Chondrocyte (in vitro differentiated cells): ENCODE measurements at regions not wholly inside any gene's neighbourhood (a gene's known extent, or its start where the extent isn't known, plus 50 kb on each side); places are given as distances from the start of the nearest gene placed in this dataset.
"Not testable (repeated sequence)": the region's sequence is repeated elsewhere in the genome, so short reads cannot be mapped to it uniquely, and the experiment has no call there.

ENCODE experiments used
- DNase-seq: peaks from one replicate; pipeline ENCODE4 v3.0.0; 2021; ENCODE audit warnings: mixed read lengths, low spot score
- H3K27ac Mint-ChIP-seq: one replicate; pipeline ENCODE4 v1.8.0; 2021; ENCODE audit warnings: mild to moderate bottlenecking, moderate library complexity, mixed read lengths; ENCODE audit not compliant: unreplicated experiment
- H3K27me3 Mint-ChIP-seq: 2 replicates; pipeline ENCODE4 v1.8.0; 2021; ENCODE audit warnings: low read depth, mixed read lengths
- H3K36me3 Mint-ChIP-seq: 2 replicates; pipeline ENCODE4 v1.8.0; 2021; ENCODE audit warnings: low read depth, mixed read lengths
- H3K4me1 Mint-ChIP-seq: 2 replicates; pipeline ENCODE4 v1.8.0; 2021; ENCODE audit warnings: low read depth, mild to moderate bottlenecking, mixed read lengths
- H3K4me3 Mint-ChIP-seq: one replicate; pipeline ENCODE4 v1.8.0; 2021; ENCODE audit warnings: mild to moderate bottlenecking, moderate library complexity, mixed read lengths; ENCODE audit not compliant: unreplicated experiment
- H3K9me3 Mint-ChIP-seq: 2 replicates; pipeline ENCODE4 v1.8.0; 2021; ENCODE audit warnings: low read depth, mixed read lengths
- CTCF ChIP-seq: fragments of 200-600 bp; sonication (generic); IDR thresholded peaks from 2 replicates; pipeline ENCODE4 v1.5.0; 2021; ENCODE audit warnings: antibody characterized with exemption, mild to moderate bottlenecking, moderate library complexity

- peaks cover 17% of the 10 kb centered on the region for H3K4me1 Mint-ChIP-seq
- no peaks in the 10 kb centered on the region for H3K36me3 Mint-ChIP-seq
- no peak overlapping the region for H3K4me3 Mint-ChIP-seq
- no peak for DNase-seq
- peaks cover 4% of the 10 kb centered on the region for H3K27me3 Mint-ChIP-seq
- peaks cover 7% of the 10 kb centered on the region for H3K9me3 Mint-ChIP-seq
- no peak overlapping the region for H3K27ac Mint-ChIP-seq
- TF ChIP-seq CTCF, result no peak
Observed at GRCh38 chr7:19914866-19915265, 141.4 kb upstream of the TMEM196 start.

GRCh38 chr7:19900118-19900517 lies 126.7 kb upstream of the TMEM196 start:
- Mint-ChIP-seq H3K4me1 (peaks cover 5% of the 10 kb centered on the region), H3K9me3 (peaks cover 18% of the 10 kb centered on the region), H3K4me3 (no peak overlapping the region), H3K27me3 (no peaks in the 10 kb centered on the region), H3K36me3 (no peaks in the 10 kb centered on the region), H3K27ac (no peak overlapping the region)
- DNase-seq, result no peak
- no peak for TF ChIP-seq CTCF

DNA sequence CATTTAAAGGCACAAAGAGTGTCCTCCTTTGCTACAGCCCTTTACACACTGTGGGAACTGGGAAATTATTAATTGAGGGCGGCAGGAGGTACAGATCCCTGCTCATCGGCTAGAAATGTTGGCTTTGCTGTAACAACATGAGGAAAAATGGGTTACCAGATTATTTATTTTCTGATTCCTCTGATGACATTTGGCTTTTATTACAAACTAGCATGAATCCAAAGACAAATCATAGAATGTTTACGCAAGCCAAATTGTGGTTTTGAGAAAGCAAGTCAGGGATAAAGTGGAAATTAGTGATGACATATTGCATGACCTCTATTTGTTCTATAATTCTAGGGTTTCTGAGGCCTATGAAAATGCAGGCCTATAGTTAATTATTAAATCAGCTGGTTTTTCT lies 126.1 kb upstream of the TMEM196 start:
- H3K27ac Mint-ChIP-seq, result no peak overlapping the region
- H3K36me3 Mint-ChIP-seq, result no peaks in the 10 kb centered on the region
- H3K4me1 Mint-ChIP-seq, result peaks cover 5% of the 10 kb centered on the region
- no peak for DNase-seq
- H3K27me3 Mint-ChIP-seq, result no peaks in the 10 kb centered on the region
- no peak overlapping the region for H3K4me3 Mint-ChIP-seq
- TF ChIP-seq CTCF, result no peak
- peaks cover 15% of the 10 kb centered on the region for H3K9me3 Mint-ChIP-seq

DNA sequence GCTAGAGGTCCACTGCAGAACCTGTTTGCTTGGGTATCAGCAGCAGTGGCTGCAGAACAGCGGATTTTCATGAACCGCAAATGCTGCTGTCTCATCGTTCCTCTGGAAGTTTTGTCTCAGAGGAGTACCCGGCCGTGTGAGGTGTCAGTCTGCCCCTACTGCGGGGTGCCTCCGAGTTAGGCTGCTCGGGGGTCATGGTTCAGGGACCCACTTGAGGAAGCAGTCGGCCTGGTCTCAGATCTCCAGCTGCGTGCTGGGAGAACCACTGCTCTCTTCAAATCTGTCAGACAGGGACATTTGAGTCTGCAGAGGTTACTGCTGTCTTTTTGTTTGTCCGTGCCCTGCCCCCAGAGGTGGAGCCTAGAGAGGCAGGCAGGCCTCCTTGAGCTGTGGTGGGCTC lies 109.5 kb upstream of the TMEM196 start:
- H3K4me1 Mint-ChIP-seq, DNase-seq, H3K27me3 Mint-ChIP-seq, H3K27ac Mint-ChIP-seq, H3K36me3 Mint-ChIP-seq, H3K4me3 Mint-ChIP-seq: not testable (repeated sequence)
- H3K9me3 Mint-ChIP-seq, result peaks cover 39% of the 10 kb centered on the region

DNA sequence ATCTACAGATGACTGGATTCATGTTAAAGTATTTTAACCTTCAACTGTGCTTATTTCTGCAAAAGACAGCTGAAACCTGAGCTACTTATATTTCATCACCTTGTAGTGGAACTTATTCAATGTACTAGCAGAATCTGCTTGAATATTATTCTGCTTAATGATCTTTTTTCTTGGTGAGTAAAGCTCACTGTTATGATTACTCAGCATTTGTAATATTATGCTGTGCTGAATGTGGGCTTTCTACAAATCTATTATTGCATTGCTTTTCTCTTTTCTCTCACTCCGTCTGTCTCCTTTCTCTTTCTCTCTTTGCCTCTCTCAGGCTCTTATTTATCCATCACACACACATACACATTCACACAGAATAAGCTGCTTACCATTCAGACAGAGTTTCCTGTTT lies 98.7 kb upstream of the TMEM196 start:
- Mint-ChIP-seq H3K27ac (no peak overlapping the region), H3K9me3 (no peaks in the 10 kb centered on the region), H3K36me3 (no peaks in the 10 kb centered on the region), H3K4me1 (no peaks in the 10 kb centered on the region), H3K27me3 (peaks cover 15% of the 10 kb centered on the region), H3K4me3 (no peak overlapping the region)
- no peak for DNase-seq
- no peak for TF ChIP-seq CTCF

- Mint-ChIP-seq H3K4me1 (no peaks in the 10 kb centered on the region), H3K4me3 (no peak overlapping the region), H3K27me3 (peaks cover 15% of the 10 kb centered on the region), H3K9me3 (no peaks in the 10 kb centered on the region), H3K27ac (no peak overlapping the region), H3K36me3 (no peaks in the 10 kb centered on the region)
- no peak for DNase-seq
- no peak for TF ChIP-seq CTCF
Observed at GRCh38 chr7:19871102-19871501, 97.7 kb upstream of the TMEM196 start.
